CD8-positive, alpha-beta memory T cell (primary cell): ENCODE measurements at regions not wholly inside any gene's neighbourhood (a gene's known extent, or its start where the extent isn't known, plus 50 kb on each side); places are given as distances from the start of the nearest gene placed in this dataset.

Experiments
- CTCF ChIA-PET: fragments of 350-600 bp; sonication (Branson Sonifier 250); formaldehyde crosslinking; loops from one replicate; lab custom pipeline; 2021; ENCODE audit warnings: antibody characterized with exemption; lab: Charles Lee
- POLR2A ChIA-PET: fragments of 350-600 bp; sonication (Branson Sonifier 250); formaldehyde crosslinking; loops from one replicate; lab custom pipeline; 2021; ENCODE audit warnings: antibody characterized with exemption; lab: Charles Lee
- DNase-seq, 5 donors: peaks; one replicate each; pipeline versions ENCODE4 v3.0.0 to v3.0.0-alpha.2; 2020 to 2022; ENCODE audit warnings: mixed read lengths in 1 of 5
- H3K27ac ChIP-seq: one replicate; pipeline ENCODE4 v1.7.0; 2013; ENCODE audit warnings: low read depth, mild to moderate bottlenecking, low read length, moderate library complexity
- H3K27me3 ChIP-seq: 2 replicates; pipeline ENCODE4 v1.7.0; 2013; ENCODE audit warnings: low read length, mild to moderate bottlenecking; ENCODE audit not compliant: insufficient read depth, poor library complexity, severe bottlenecking
- H3K36me3 ChIP-seq: 2 replicates; pipeline ENCODE4 v1.7.0; 2013; ENCODE audit warnings: mild to moderate bottlenecking, low read length, moderate library complexity; ENCODE audit not compliant: insufficient read depth
- H3K4me1 ChIP-seq: 2 replicates; pipeline ENCODE4 v1.7.0; 2013; ENCODE audit warnings: mild to moderate bottlenecking, low read length, moderate library complexity; ENCODE audit not compliant: insufficient read depth
- H3K4me3 ChIP-seq: 2 replicates; pipeline ENCODE4 v1.7.0; 2013; ENCODE audit warnings: mild to moderate bottlenecking, low read length
- H3K9me3 ChIP-seq: 2 replicates; pipeline ENCODE4 v1.7.0; 2013; ENCODE audit warnings: mild to moderate bottlenecking, low read length
- H3K27ac Mint-ChIP-seq, 8 donors: one replicate each; pipeline ENCODE4 v1.8.0; 2020 to 2021; ENCODE audit warnings: mixed read lengths in 8 of 8, mild to moderate bottlenecking in 6 of 8, inconsistent platforms in 3 of 8, moderate library complexity in 3 of 8
- H3K27me3 Mint-ChIP-seq, 2 donors: one replicate each; pipeline ENCODE4 v1.8.0; 2020 to 2021; ENCODE audit warnings: mixed read lengths in 2 of 2, mild to moderate bottlenecking in 1 of 2, moderate library complexity in 1 of 2
- H3K36me3 Mint-ChIP-seq, 3 donors: one replicate each; pipeline ENCODE4 v1.8.0; 2020 to 2021; ENCODE audit warnings: mixed read lengths in 3 of 3, inconsistent platforms in 1 of 3, mild to moderate bottlenecking in 1 of 3
- H3K4me1 Mint-ChIP-seq, 3 donors: one replicate each; pipeline ENCODE4 v1.8.0; 2020 to 2021; ENCODE audit warnings: mixed read lengths in 3 of 3, inconsistent platforms in 1 of 3, mild to moderate bottlenecking in 1 of 3
- H3K4me3 Mint-ChIP-seq, 7 donors: one replicate each; pipeline ENCODE4 v1.8.0; 2020 to 2021; ENCODE audit warnings: mixed read lengths in 7 of 7, mild to moderate bottlenecking in 6 of 7, moderate library complexity in 4 of 7, inconsistent platforms in 2 of 7
- H3K9me3 Mint-ChIP-seq, 5 donors: one replicate each; pipeline ENCODE4 v1.8.0; 2020 to 2022; ENCODE audit warnings: mixed read lengths in 5 of 5, mild to moderate bottlenecking in 3 of 5, moderate library complexity in 2 of 5, inconsistent platforms in 1 of 5

DNA sequence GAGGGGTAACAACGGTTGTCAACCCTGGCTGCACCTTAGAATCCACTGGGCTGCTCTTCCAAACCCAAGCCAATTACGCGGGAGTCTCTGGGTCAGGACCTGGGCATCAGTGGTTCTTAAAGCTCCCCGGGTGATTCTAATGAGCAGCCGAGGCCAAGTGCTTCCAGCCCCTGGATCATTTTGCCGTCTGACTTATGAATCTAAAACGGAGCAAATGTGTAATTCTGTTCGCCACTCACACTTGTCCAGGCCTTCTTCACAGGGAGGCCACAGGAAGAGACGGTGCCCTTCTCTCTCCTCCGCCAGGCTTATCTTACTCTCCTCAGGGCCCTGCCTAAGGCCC is 78.5 kb downstream of the MCFD2 start:
- Mint-ChIP-seq H3K4me3 (no peak overlapping the region), H3K36me3 (peaks cover 0 to 4% (median 2%) of the 10 kb centered on the region in 3 donors), H3K27me3 (peaks cover 2 to 4% of the 10 kb centered on the region in 2 donors), H3K9me3 (peaks cover 0 to 8% (median 0%) of the 10 kb centered on the region in 5 donors), H3K4me1 (peaks cover 0 to 3% (median 0%) of the 10 kb centered on the region in 3 donors), H3K27ac (no peak overlapping the region)
- no peak overlapping the region for H3K27ac ChIP-seq
- POLR2A ChIA-PET, result no interaction called here
- CTCF ChIA-PET, result no interaction called here
- DNase-seq, result no peak
- no peaks in the 10 kb centered on the region for H3K36me3 ChIP-seq
- H3K27me3 ChIP-seq, result no peaks in the 10 kb centered on the region
- H3K4me1 ChIP-seq, result no peaks in the 10 kb centered on the region
- no peak overlapping the region for H3K4me3 ChIP-seq
- H3K9me3 ChIP-seq, result no peaks in the 10 kb centered on the region

DNA sequence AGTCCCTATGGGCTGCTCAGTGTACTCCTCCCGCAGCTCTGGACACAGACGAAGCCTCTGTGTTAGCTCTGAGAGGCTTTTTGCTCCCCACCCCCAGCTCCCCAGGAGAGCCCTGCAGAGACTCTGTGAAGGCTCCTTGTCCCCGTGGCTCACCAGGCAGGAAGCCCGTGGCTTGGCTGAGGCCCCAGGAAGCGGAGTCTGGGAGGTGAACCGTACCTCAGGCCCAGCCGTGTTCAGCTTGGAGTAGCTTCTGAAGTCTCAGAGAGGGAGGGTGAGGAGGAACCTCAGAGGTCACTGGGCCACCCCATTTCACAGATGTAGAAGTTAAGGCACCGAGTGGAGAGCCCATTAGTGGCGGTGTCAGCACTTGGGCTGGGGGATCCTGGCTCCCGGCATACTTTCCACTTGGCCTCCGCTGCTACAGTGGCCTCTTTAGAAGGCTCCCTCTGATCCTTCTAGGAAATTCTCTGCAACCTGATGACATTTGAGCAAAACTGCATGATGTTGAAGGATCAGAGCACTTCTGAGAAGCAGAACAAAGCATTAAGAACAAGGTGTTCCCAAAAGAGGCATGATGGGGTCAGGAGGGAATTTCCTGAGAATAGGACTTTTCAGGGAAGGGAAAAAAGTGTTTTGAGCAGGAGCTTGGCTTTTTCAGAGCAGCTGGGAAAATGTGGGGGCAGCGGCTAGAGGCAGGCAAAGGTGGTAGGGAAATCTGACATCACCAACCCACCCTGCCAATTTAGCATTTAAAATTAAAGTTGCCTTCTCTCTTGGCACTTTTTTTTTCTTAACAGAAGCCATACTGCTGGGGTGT is 79.1 kb downstream of the MCFD2 start:
- Histone ChIP-seq H3K27ac (no peak overlapping the region), H3K36me3 (no peaks in the 10 kb centered on the region), H3K4me3 (no peak overlapping the region), H3K27me3 (no peaks in the 10 kb centered on the region), H3K9me3 (no peaks in the 10 kb centered on the region), H3K4me1 (no peaks in the 10 kb centered on the region)
- no peak for DNase-seq
- Mint-ChIP-seq H3K4me1 (no peaks in the 10 kb centered on the region), H3K27ac (no peak overlapping the region), H3K9me3 (peaks cover 0 to 8% (median 0%) of the 10 kb centered on the region in 5 donors), H3K36me3 (peaks cover 0 to 4% (median 2%) of the 10 kb centered on the region in 3 donors), H3K27me3 (peaks cover 2 to 4% of the 10 kb centered on the region in 2 donors), H3K4me3 (no peak overlapping the region)
- ChIA-PET CTCF (no interaction called here), POLR2A (no interaction called here)

DNA sequence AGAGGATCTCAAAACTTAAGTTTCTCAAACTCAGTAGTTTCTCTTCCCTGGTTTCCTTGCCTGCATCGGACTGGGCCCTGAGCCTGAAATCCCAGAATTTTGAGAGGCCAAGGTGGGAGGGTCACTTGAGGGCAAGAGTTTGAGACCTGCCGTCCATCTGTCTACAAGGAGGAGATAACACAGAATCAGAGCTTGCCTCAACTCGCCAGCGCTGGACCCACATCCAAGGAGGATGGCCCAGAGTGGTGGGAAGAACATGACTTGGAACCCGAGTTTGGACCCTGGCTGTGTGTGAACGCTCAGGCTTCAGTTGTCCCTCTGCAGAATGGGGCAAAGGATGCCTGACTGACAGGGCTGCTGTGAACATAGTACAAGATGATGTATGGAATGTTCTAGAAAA is 80.1 kb downstream of the MCFD2 start:
- CTCF ChIA-PET, result no interaction called here
- no peaks in the 10 kb centered on the region for H3K4me1 ChIP-seq

DNA sequence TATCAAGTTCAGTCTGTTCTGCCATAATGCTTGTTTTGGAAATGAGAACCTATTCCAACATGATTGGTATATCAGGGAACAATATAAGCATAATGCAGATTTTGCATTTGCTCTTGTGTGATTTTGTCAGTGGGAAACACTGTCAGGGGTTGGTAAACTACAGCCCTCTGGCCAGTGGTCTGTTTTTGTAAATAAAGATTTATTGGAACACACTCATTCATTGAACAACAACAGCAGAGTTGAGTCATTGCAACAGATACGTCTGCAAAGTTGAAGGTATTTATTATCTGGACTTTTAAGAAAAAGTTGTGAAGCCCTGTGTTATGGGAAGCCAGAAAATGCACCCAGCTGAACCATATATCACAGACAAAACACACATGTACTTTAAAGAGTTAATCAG is 83.1 kb downstream of the MCFD2 start:
- CTCF ChIA-PET, result no interaction called here
- Mint-ChIP-seq H3K27me3 (peaks cover 9 to 24% of the 10 kb centered on the region in 2 donors), H3K4me1 (no peaks in the 10 kb centered on the region), H3K9me3 (peaks cover 2 to 12% (median 9%) of the 10 kb centered on the region in 5 donors), H3K36me3 (peaks cover 0 to 14% (median 0%) of the 10 kb centered on the region in 3 donors), H3K27ac (no peak overlapping the region), H3K4me3 (no peak overlapping the region)
- no peak for DNase-seq
- H3K4me1 ChIP-seq, result no peaks in the 10 kb centered on the region
- H3K36me3 ChIP-seq, result no peaks in the 10 kb centered on the region
- H3K27me3 ChIP-seq, result no peaks in the 10 kb centered on the region
- H3K4me3 ChIP-seq, result no peak overlapping the region
- no peaks in the 10 kb centered on the region for H3K9me3 ChIP-seq
- POLR2A ChIA-PET, result no interaction called here
- no peak overlapping the region for H3K27ac ChIP-seq

More for the DNA sequence above, 80.1 kb downstream of the MCFD2 start:
- Mint-ChIP-seq H3K27me3 (peaks cover 2 to 7% of the 10 kb centered on the region in 2 donors), H3K36me3 (peaks cover 0 to 6% (median 2%) of the 10 kb centered on the region in 3 donors), H3K9me3 (peaks cover 0 to 10% (median 1%) of the 10 kb centered on the region in 5 donors), H3K4me3 (no peak overlapping the region), H3K27ac (no peak overlapping the region), H3K4me1 (no peaks in the 10 kb centered on the region)
- no peaks in the 10 kb centered on the region for H3K36me3 ChIP-seq
- POLR2A ChIA-PET, result no interaction called here
- H3K9me3 ChIP-seq, result no peaks in the 10 kb centered on the region
- DNase-seq, result no peak
- H3K27ac ChIP-seq, result no peak overlapping the region
- no peak overlapping the region for H3K4me3 ChIP-seq
- no peaks in the 10 kb centered on the region for H3K27me3 ChIP-seq

DNA sequence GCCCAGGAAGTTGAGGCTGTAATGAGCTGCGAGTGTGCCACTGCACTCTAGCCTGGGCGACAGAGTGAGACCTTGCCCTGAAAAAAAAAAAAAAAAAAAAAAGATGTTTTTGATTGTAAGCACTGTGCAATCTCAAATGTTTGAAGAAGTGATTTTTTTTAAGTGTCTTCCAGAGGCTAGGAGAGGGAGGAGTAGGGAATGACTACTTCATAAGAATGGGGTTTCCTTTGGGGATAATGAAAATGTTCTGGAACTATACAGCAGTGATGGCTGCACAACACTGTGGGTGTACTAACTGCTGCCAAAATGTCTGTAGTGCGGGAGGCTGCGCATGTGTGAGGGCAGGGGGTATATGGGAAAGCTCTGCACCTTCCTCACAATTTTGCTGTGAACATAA is 83.7 kb downstream of the MCFD2 start:
- no peak overlapping the region for H3K27ac ChIP-seq
- no peaks in the 10 kb centered on the region for H3K4me1 ChIP-seq
- Mint-ChIP-seq H3K4me3 (no peak overlapping the region), H3K36me3 (peaks cover 0 to 14% (median 0%) of the 10 kb centered on the region in 3 donors), H3K27ac (no peak overlapping the region), H3K4me1 (no peaks in the 10 kb centered on the region), H3K9me3 (peaks cover 2 to 12% (median 9%) of the 10 kb centered on the region in 5 donors), H3K27me3 (peaks cover 9 to 25% of the 10 kb centered on the region in 2 donors)
- DNase-seq, result no peak
- POLR2A ChIA-PET, result no interaction called here
- CTCF ChIA-PET, result no interaction called here
- H3K36me3 ChIP-seq, result no peaks in the 10 kb centered on the region
- no peaks in the 10 kb centered on the region for H3K9me3 ChIP-seq
- no peak overlapping the region for H3K4me3 ChIP-seq
- no peaks in the 10 kb centered on the region for H3K27me3 ChIP-seq

DNA sequence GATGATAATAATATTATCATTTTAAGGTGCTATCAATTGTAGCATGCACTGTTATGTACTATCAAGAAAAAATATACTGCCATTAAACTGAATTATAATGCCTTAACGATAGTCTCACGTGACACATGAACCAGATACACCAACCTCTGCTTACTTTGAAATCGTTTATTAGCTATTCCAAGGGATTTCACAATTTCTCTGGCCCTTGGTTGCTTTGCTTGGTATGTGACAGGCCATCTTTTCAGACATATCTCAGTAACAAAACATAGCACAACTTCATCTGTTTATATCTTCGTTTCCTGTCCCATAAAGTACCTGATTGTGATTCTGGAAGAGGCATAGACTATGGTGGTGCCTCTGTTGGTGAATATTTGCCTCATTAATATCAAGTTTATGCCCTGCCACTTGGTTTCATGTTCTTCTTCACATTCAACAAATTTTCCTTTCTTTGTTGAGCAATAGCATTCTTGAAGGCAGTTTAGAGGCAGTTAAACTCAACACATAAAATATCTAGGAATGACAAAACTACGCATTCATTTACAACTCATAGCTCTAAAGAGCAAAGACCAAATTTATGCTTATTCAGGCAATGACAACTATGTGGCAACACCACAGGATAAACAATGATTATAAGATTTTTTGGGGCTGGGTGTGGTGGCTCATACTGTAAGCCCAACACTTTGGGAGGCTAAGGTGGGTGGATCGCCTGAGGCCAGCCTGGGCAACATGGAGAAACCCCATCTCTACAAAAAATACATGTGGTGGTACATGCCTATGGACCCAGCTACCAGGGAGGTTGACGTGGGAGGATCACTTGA is 84.3 kb downstream of the MCFD2 start:
- Histone ChIP-seq H3K4me1 (no peaks in the 10 kb centered on the region), H3K27me3 (no peaks in the 10 kb centered on the region), H3K27ac (no peak overlapping the region), H3K9me3 (no peaks in the 10 kb centered on the region), H3K36me3 (no peaks in the 10 kb centered on the region), H3K4me3 (no peak overlapping the region)
- Mint-ChIP-seq H3K4me1 (no peaks in the 10 kb centered on the region), H3K4me3 (no peak overlapping the region), H3K36me3 (peaks cover 0 to 14% (median 0%) of the 10 kb centered on the region in 3 donors), H3K9me3 (peaks cover 2 to 12% (median 9%) of the 10 kb centered on the region in 5 donors), H3K27me3 (peaks cover 9 to 26% of the 10 kb centered on the region in 2 donors), H3K27ac (no peak overlapping the region)
- POLR2A ChIA-PET, result no interaction called here
- no peak for DNase-seq
- CTCF ChIA-PET, result no interaction called here

DNA sequence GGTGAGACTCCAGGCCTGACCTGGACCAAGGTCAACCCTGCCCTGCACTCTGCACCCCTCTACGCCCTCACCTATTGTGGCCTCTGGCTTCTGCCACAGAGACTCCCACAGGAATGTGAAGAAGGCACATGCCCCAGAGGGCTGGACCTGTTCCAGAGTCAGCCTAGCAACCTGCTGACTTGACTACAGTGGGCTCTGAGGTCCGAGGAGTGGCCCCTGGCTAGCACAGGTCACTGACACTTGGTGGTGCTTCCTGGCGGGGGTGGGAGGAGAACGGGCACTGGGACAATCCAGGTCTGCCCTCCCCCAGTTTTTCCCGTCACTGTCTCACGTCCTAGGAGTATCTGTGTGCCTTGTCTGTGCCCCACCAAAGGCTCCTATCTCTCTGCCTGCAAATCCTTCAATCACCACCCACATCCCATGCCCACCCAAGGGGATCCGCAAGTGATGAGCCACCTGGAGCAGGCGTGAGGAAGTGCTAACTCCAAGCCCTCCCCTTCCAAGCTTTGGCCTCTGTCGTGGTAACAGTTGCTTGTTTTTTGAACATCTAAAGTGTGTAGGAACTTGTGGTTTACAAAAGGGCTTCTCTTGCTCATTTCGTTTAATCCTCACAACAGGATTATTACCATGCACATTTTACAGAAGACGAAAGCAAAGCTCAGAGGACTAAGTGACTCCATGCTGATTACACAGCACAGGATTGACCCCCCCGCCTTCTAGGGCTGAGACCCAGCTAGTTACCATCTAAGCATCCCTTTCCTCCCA is 86.2 kb downstream of the MCFD2 start:
- no peak overlapping the region for H3K27ac ChIP-seq
- H3K27me3 ChIP-seq, result no peaks in the 10 kb centered on the region
- DNase-seq, result no peak
- Mint-ChIP-seq H3K27ac (no peak overlapping the region), H3K36me3 (peaks cover 0 to 14% (median 0%) of the 10 kb centered on the region in 3 donors), H3K27me3 (peaks cover 9 to 35% of the 10 kb centered on the region in 2 donors), H3K4me1 (no peaks in the 10 kb centered on the region), H3K4me3 (no peak overlapping the region), H3K9me3 (peaks cover 2 to 12% (median 9%) of the 10 kb centered on the region in 5 donors)
- no peaks in the 10 kb centered on the region for H3K9me3 ChIP-seq
- ChIA-PET POLR2A (no interaction called here), CTCF (no interaction called here)
- H3K4me3 ChIP-seq, result no peak overlapping the region
- H3K36me3 ChIP-seq, result no peaks in the 10 kb centered on the region
- no peaks in the 10 kb centered on the region for H3K4me1 ChIP-seq
